GM21737 (cell line): ENCODE measurements at regions not wholly inside any gene's neighbourhood (a gene's known extent, or its start where the extent isn't known, plus 50 kb on each side); places are given as distances from the start of the nearest gene placed in this dataset.
"Not testable (repeated sequence)": the region's sequence is repeated elsewhere in the genome, so short reads cannot be mapped to it uniquely, and the experiment has no call there.

ENCODE experiments used
- ATAC-seq: cut with Tn5 transposase; IDR thresholded peaks from one replicate; pipeline ENCODE4 v1.9.1; 2021; ENCODE audit warnings: mild to moderate bottlenecking, moderate library complexity; ENCODE audit not compliant: unreplicated experiment

DNA sequence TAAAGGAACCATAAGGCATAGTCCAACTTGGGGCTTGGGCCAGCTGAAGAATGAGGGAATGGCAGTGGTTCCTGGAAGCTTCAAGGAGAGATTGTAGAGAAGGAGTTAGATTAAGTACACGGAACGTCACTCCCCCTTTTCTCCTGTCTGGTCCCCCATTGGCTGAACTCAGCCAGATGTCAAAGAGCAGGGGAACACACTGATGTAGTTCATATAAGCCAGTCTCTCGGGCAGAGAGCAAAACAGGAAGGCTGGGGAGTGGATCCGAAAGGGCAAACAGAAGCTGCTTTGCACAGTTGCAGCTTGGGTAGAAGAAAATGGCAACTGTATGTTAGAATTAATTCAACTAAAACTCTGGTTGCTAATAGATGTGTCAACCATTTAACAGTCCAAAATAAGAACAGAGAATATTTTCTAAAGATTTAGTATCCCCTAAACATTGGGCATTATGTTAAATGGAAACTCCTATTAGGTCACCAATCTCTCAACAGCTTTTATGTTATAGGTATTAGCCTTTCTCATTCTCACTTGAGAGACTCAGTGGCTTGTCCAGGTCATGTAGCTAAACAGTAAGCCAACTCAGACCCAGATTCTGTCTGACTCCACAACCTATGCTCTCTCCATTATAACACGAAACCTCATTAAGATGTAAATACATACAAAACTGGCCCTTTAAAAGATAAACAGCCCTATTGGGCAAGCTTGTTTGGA is 600.7 kb upstream of the USP24 start:
- no peak for ATAC-seq

DNA sequence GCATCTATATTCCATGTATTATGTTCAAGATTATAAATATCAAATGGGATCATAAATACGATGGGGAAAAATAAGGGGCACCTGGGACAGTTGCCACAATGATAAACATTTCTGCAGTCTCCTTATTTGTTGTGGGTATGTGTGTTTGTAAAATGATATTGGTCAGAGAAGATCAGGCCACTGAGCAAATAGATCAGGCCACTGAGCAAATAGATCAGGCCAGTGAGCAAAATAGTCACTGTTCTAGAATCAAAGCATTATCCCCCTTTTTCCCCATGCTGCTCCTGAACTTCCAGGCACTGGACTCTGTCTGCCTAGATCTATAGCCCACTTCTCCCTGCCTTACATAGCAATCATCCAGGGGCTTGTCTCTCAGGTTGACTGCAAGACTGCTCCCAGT is 599.8 kb upstream of the USP24 start:
- no peak for ATAC-seq

DNA sequence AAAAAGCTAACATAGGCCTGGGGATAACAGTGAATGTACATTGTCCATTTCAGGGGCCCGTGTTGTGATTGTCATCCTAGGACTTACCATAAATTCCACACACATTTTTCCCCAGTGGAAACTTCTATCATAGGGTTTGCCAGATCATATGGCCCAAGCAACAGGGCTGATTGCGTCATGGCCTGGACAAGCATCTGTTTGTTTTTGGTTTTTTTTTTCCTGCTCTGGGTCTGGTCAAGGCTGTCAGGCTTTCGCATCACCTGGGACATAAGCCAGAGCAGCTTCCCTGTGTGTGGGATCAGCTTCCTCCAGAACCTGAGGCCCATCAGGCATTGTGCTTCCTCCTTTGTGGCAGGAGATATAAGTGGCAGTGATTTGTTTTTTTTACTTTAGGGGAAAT is 598.5 kb upstream of the USP24 start:
- no peak for ATAC-seq

DNA sequence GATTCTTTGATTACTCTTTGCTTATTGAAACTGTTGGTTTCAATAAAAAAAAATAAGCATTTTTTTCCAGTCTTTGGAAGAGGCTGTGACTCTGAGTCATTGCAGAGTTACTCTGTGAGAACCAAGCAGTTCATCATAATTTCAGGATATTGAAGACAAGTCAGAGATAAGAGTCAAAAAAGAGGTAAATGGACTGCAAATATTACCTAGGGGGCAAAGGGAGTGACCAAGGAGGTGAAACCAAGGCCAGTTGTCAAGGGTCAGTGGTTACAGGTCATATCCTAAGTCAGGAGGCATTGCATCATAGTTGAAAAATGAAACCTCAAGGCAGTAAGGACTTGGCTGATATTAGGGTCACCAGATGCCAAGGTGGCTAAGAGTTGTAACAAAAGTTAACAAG is 597.1 kb upstream of the USP24 start:
- ATAC-seq, result no peak

DNA sequence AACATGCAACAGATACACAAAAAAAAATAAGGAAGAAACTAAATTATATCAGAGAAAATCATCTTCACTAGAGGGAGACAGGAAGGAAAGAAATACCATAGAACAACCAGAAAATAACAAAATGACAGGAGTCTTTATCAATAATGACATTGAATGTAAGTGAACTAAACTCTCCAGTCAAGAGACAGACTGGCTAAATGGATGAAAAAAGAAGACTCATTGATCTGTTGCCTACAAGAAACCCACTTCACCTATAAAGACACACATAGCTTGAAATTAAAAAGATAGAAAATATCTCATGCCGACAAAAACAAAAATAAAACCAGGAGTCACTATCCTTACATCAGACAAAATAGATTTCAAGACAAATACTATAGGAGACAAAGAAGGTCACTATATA is 593.1 kb upstream of the USP24 start:
- ATAC-seq, result no peak

DNA sequence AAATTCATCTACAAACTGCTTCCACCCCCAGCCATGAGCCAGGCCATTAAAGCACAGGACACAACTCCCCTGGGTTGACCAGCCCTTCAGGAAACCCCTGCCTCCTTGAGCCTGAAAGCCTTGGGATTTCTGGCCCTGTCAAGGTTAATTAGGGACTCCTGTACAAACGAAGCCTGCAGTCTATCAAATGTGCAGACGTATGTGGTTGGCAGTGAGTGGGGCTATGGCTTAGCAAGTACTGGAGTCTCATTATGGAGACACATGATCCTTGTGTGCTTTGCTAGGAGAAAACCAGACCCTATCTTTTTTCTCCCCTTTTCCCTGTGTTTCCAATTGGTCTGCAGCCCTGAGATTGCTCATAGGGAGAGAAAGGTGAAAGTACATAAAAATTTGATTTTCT is 588.3 kb upstream of the USP24 start:
- no peak for ATAC-seq

DNA sequence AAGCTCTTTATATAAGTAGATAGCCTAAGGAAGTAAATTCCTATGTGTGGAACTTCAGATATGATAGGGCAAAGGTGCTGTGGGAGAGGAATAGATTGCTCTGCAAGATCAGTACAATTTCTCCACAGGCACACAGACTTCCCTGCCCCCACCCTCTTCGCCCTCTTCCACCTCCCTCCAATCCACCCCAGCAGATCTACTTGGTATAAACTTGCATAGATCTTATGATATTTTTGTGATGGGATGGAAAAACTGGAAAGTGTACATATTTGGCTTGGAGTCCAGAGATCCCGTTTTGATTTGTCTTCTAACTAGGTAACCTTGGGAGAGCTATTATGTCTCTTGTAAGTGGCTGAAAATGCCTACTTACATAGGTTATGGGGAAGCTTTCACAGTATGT is 586.3 kb upstream of the USP24 start:
- ATAC-seq, result no peak

DNA sequence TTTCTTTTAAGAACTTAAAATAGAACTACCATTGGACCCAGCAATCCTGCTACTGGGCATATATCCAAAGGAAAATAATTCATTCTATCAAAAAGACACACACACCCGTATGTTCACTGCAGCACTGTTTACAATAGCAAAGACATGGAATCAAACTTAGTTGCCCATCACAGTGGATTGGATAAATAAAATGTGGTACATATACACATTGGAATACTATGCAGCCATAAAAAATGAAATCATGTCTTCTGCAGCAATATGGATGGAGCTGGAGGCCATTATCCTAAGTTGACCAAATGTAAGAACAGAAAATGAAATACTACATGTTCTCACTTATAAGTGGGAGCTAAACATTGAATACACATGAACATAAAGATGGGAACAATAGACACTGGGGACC is 585.3 kb upstream of the USP24 start:
- ATAC-seq, result no peak

DNA sequence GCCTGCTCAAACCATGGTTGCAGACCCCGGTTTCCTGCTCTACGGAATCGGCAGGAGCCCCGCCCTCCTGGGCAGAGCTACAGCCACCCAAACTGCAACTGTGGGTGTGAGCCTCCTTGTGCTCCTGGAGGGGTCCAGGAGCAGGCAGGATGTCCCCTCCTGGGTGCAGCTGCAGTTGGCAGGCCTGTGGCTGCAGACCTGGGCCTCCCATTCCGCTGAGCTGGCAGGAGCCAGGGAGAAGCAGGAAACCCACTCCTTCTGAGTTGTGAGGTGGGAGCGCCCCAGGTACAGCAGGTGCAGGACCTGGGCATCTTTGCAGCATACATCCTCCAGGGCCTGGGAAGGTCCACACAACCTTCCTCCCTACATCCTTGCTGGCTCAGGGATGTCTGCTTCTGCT is 578.7 kb upstream of the USP24 start:
- ATAC-seq, result no peak

DNA sequence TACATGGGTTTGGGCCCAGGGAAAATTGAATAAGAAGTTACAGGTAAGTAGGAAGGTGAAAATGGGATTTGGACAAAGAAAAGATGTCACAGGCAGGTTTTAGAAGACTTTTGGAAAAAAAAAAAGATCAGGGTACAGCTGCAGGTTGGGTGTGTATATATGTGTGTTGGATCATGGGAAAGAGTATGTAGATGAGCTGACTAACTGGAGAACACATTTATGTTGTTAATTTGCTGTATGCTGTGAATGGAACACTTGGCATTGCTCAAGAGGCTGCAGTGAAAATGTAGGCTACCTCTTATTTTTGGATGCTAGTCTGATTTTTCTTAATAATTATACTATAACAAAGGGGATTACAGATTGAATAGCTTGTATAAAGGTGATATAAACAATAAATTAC is 577.7 kb upstream of the USP24 start:
- no peak for ATAC-seq

DNA sequence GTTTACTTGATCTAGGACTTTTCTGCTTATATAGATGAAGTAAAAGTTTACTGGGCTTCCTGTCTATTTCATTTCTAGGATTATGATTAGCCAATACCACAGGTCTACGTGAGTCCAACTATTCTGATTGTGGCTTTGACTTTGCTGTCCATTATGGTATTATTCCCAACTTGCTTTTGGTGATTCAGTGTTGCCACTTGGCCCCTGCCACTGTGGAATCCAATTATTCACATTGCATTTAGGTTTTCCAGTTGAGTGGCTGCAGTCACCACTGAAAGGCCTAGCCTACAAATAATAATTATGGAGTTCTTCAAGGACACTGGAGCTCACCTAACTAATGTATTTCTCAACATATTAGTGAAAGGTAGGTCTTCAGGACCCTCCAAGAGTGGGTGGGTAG is 574.3 kb upstream of the USP24 start:
- ATAC-seq, result no peak

DNA sequence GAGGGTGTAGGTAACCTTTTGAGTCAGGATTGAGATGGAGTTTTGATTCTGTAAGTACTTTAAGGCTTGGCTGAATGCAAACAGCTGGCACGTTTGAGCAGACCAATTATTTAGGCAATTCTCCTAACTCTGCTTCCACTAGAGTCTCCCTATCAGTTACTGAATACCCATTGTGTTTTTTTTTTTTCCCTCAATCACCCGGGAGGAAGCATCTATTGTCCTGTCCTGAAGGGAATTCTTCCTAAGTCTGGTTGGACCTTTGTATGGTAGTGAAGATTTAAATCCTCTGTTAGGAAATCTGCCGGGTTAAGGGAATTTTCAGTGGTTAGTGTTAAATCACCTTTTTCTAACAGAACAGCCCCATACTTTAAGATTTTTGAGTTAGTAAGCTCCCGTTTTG is 571.2 kb upstream of the USP24 start:
- no peak for ATAC-seq

DNA sequence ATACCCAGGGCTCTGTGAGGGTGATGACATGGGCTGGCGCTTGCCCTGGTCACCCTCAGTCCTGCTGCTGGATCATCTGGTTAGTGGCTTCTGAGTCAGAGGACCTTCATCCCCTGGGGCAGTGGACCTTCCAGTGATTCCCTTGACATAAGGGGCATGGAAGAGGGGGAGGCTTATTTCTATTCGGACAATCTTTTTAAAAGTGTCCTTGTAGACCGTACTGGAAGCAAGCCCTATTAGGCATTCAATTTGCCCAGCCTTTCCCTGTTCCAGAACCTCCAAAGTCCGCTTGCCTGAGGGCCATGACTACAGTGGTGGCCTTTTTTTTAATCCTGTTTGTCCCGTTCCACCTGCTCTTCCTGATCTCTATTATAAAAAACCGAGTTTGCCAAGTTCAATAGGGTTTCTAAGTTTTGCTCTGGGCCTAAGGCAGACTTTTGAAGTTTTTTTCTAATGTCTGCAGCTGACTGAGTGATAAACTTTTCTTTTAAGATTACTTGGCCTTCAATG is 569.8 kb upstream of the USP24 start:
- ATAC-seq, result not testable (repeated sequence)

DNA sequence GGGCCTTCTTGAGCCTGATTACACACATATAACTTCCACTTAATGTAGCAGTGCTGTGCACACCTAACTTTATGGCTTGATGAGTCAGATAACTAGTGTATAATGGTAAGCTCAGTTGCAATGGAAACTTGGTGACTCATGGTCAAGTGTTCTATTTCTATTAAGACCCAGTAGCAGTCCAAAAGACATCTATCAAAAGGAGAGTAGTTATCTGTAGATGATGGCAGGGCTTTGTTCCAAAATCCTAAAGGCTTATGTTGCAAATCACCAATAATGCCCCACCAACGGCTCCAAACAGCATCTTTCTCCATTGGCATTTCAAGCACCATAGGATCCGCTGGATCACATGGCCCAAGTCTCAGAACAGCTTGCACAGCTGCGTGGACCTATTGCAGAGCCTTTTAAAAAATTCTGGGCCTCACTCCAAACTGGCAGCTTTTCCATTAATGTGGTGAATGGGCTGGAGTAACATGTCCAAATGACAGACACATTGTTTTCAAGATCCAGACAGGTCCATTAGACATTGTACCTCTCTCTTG is 566.8 kb upstream of the USP24 start:
- ATAC-seq, result no peak

DNA sequence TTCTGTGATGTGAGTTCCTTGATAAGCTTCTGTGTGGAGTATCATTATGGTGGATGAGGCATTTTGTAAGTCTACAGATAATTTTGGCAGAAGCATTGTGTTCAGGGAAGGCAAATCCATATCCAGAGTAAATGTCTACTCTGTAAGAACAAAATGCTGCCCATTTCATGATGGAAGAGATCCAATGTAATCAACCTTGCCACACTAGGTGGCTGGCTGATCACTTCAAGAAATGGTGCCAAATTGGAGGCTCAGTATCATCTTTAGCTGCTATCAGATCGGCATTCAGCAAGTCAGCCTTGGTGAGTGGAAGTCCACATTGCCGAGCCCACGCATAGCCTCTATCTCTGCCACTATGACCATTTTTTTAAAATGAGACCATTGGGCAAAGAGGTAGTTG is 565.8 kb upstream of the USP24 start:
- no peak for ATAC-seq

DNA sequence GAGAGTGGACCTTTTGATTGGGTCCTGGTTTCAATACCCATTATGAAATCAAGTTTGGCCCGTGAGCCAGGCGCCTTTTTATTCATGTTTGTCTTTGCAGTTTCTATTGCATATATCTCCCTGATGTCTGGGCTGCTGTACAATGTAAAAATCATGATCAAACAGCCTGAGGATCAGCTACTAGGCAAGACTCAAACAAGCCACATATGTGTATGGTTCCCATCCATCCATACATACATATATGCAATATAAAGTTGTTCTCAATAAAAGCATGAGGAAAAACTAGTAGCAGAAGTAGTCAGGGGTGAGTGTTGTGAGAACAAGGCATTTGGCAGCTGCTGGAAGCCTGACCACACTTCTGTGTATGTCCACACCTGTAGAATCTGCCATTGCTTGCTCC is 562.4 kb upstream of the USP24 start:
- no peak for ATAC-seq

DNA sequence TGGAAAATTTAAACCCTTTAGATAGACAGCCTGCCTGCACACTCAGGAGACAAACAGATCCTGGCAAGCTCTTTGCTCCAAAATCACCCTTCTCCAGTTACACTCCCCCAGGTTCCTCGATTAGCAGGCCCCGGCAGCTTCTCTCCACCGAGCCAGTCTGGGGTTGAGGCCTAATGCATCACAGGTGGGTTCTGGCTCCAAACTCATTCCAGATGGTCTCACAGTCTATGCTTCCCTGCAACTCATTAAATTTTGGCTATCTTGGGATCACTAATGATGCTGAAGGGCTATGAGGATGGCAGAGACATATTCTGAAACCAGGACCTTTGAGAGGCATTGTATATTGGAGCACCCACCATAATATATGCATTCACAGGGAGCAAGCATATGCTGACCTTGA is 559.8 kb upstream of the USP24 start:
- ATAC-seq, result no peak

DNA sequence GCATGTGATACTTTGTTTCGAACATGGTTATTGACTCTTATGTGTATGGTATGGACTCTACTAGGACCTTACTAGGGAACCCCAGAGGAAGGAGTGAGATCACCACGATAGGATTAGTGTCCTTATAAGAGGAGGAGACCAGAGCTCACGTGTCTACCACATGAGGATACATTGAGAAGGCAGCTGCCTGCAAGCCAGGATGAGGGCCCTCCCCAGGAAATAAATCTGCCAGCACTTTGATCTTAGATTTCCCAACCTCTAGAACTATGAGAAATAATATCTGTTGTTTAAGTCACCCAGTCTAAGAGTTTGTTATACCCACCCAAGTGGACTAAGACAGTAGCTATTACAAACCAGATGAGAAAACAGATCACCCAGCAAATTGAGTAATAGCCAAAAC is 559.3 kb upstream of the USP24 start:
- ATAC-seq, result no peak

DNA sequence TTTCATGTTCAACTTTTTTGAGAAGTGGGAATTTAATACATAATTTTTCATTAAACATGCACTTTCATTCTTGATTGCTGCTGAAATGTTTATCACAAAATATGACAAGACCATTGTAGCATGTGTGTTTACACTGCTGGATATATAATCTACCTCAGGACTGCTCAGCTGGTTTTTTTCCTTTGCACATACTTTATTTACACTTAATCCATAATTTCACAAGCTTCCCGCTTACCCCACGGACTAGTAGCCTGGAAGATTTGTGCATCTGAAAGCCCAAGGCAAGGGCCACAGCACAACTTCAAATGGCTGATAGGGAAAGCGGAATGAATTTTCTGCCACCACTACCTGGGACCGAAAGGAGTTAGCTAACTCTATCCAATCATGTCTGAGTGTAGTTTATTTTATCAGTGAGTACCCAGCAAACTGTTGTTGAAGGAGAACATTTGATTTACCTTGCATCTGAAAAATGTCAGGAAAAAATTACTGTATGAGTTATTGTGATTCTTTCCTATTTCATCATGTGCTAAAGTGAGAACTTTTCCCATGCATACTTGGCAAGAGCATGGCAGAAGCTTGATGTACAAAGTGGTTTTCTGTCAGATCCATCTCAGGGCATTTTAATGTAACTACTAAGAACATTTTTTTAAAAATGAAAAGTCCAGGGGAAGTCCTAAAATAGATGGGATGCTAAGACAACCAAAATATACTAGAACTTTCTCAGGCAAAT is 558.2 kb upstream of the USP24 start:
- no peak for ATAC-seq

DNA sequence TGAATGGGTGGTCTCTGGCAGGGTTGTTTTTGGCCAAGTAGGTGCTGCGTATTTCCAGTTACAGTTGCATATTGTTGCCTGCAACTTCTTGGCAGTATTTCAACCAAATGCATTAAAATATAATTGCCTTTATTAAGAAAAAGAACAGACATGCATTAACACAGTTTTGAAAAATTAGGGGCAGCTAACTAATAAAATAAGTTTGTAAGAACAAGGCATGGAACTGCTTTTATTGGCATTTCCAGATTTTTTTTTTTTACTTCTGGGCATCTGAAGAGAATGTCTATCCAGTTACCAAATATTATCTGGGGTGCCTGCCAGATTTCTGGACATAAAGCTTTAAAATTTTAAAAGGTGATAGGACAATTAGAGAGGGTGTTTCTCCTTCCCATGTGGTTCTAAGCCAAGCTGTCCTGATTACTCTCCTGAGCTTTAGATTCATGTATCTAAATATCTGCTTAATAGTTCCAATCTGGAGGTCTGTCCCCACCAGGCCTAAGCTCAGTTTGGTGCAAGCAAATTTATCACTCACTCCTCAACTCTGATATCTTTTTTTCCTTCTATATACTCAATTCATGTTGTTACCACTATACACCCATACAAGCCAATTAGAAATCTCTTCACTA is 553.3 kb upstream of the USP24 start:
- ATAC-seq, result no peak

DNA sequence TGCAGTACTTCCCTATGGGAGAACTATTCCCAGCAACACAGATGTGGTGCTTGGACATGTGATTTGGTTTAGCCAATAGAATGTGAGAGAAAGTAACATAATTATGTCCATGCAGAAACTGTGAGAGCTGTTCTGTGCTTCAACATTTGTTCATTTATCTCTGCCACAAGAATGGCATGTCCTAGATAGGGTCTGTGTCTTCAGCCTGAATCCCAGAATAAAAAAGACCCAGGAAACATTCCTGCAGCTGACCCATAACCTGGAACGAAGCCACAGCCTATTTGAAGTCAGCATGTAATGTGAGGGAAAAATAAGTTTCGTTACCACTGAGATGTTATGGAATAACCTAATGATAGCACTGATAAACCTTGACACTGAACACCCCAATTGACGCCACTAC is 552.0 kb upstream of the USP24 start:
- no peak for ATAC-seq

DNA sequence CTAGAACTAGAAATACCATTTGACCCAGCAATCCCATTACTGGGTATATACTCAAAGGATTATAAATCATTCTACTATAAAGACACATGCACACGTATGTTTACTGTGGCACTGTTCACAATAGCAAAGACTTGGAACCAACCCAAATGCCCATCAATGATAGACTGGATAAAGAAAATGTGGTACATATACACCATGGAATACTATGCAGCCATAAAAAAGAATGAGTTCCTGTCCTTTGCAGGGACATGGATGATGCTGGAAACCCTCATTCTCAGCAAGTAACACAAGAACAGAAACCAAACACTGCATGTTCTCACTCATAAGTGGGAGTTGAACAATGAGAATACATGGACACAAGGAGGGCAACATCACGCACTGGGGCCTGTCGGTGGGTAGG is 550.3 kb upstream of the USP24 start:
- not testable (repeated sequence) for ATAC-seq
